Testis (tissue), 2 donors: ENCODE measurements at regions not wholly inside any gene's neighbourhood (a gene's known extent, or its start where the extent isn't known, plus 50 kb on each side); places are given as distances from the start of the nearest gene placed in this dataset.

Experiments used
- DNase-seq: peaks from one replicate; pipeline ENCODE4 v3.0.0-alpha.2; 2019
- H3K27ac ChIP-seq, 2 donors: fragments of 200-600 bp; sonication (generic); one replicate each; pipeline ENCODE4 v1.5.1; 2019
- H3K27me3 ChIP-seq: fragments of 200-600 bp; sonication (generic); one replicate; pipeline ENCODE4 v1.5.1; 2019
- H3K36me3 ChIP-seq: fragments of 200-600 bp; sonication (generic); one replicate; pipeline ENCODE4 v1.5.1; 2017; ENCODE audit warnings: low read depth; ENCODE audit errors: missing control alignments
- H3K4me1 ChIP-seq: fragments of 200-600 bp; sonication (generic); one replicate; pipeline ENCODE4 v1.5.1; 2019
- H3K4me3 ChIP-seq, 2 donors: fragments of 200-600 bp; sonication (generic); one replicate each; pipeline ENCODE4 v1.5.1; 2017 to 2019
- H3K9me3 ChIP-seq: fragments of 200-600 bp; sonication (generic); one replicate; pipeline ENCODE4 v1.5.1; 2017
- POLR2A ChIP-seq: fragments of 450-650 bp; IDR thresholded peaks from one replicate; pipeline ENCODE4 v1.6.1; 2017; ENCODE audit warnings: antibody characterized with exemption, mild to moderate bottlenecking, moderate library complexity
- WGBS, 2 donors: methylation state at CpG; one replicate each; pipeline ENCODE4 v1.1.5; 2018; 5-methylcytosine and 5-hydroxymethylcytosine counted together
- intact Hi-C: fragments of 100-400 bp; cut with DNase I; formaldehyde crosslinking; loops from one replicate; pipeline ENCODE4 v1.15.1; 2023; ENCODE audit warnings: low total_unique reads
- TF ChIP-seq, protein P1 (sequence below), 3 experiments: fragments of 450-650 bp in 2 of 3; fragments of 200-600 bp in 1 of 3; sonication (generic) in 1 of 3; IDR thresholded peaks; one replicate each; pipeline ENCODE4 v1.5.1; 2016 to 2019; ENCODE audit warnings: antibody characterized with exemption in 3 of 3, mild to moderate bottlenecking in 2 of 3, moderate library complexity in 1 of 3

- Histone ChIP-seq H3K9me3 (no peaks in the 10 kb centered on the region), H3K27me3 (no peaks in the 10 kb centered on the region), H3K27ac (no peak overlapping the region), H3K4me1 (no peaks in the 10 kb centered on the region), H3K36me3 (no peaks in the 10 kb centered on the region), H3K4me3 (no peak overlapping the region)
- intact Hi-C loops, result no loop called here
- 57 to 74% methylated on average over 4 of the region's 4 CpGs for WGBS, 2 donors
- TF ChIP-seq, protein P1, sequence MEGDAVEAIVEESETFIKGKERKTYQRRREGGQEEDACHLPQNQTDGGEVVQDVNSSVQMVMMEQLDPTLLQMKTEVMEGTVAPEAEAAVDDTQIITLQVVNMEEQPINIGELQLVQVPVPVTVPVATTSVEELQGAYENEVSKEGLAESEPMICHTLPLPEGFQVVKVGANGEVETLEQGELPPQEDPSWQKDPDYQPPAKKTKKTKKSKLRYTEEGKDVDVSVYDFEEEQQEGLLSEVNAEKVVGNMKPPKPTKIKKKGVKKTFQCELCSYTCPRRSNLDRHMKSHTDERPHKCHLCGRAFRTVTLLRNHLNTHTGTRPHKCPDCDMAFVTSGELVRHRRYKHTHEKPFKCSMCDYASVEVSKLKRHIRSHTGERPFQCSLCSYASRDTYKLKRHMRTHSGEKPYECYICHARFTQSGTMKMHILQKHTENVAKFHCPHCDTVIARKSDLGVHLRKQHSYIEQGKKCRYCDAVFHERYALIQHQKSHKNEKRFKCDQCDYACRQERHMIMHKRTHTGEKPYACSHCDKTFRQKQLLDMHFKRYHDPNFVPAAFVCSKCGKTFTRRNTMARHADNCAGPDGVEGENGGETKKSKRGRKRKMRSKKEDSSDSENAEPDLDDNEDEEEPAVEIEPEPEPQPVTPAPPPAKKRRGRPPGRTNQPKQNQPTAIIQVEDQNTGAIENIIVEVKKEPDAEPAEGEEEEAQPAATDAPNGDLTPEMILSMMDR (IDR thresholded peaks at IDR 0.05), result no peak
- TF ChIP-seq POLR2A, result no peak
- no peak for DNase-seq
Measured at GRCh38 chr10:86599729-86600128, 54.6 kb upstream of the OPN4 start.

DNA sequence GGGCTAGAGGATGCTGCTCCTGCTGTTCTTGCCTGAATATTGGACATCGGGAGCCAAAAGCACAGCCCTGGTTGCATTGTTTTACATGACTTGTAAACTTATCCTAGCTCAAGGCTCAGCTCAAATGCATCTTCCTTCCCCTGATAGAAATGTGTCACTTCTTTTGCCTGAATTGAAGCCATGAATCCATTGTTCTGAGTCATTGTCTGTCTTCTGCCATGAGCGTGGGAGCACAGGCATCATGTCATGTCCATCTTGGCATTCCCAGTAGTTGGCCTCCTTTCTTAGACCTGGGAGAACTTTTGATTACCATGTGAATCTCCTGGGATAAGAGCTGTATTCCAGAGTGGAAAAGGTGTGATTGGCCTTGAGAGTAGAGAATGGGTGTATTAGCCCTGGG lies 54.1 kb upstream of the OPN4 start:
- DNase-seq, result no peak
- Histone ChIP-seq H3K9me3 (no peaks in the 10 kb centered on the region), H3K36me3 (no peaks in the 10 kb centered on the region), H3K27ac (no peak overlapping the region), H3K27me3 (no peaks in the 10 kb centered on the region), H3K4me1 (no peaks in the 10 kb centered on the region), H3K4me3 (no peak overlapping the region)
- 81 to 98% methylated on average over 2 of the region's 2 CpGs for WGBS, 2 donors
- intact Hi-C loops, result no loop called here
- TF ChIP-seq POLR2A, result no peak
- TF ChIP-seq, protein P1 (IDR thresholded peaks at IDR 0.05), result no peak

GRCh38 chr10:86601956-86602602 lies 52.3 kb upstream of the OPN4 start:
- intact Hi-C loops, result no loop called here
- H3K9me3 ChIP-seq, result no peaks in the 10 kb centered on the region
- WGBS, 2 donors, result 84 to 90% methylated on average over 3 of the region's 3 CpGs
- H3K4me1 ChIP-seq, result no peaks in the 10 kb centered on the region
- no peak for TF ChIP-seq POLR2A
- TF ChIP-seq, protein P1 (IDR thresholded peaks at IDR 0.05), result no peak
- no peaks in the 10 kb centered on the region for H3K27me3 ChIP-seq
- H3K4me3 ChIP-seq, result no peak overlapping the region
- no peaks in the 10 kb centered on the region for H3K36me3 ChIP-seq
- no peak for DNase-seq
- H3K27ac ChIP-seq, result no peak overlapping the region

GRCh38 chr10:86603256-86603655 lies 51.1 kb upstream of the OPN4 start:
- TF ChIP-seq, protein P1 (IDR thresholded peaks at IDR 0.05), result no peak
- no peak for TF ChIP-seq POLR2A
- Histone ChIP-seq H3K36me3 (no peaks in the 10 kb centered on the region), H3K4me3 (no peak overlapping the region), H3K9me3 (no peaks in the 10 kb centered on the region), H3K4me1 (no peaks in the 10 kb centered on the region), H3K27ac (no peak overlapping the region), H3K27me3 (no peaks in the 10 kb centered on the region)
- DNase-seq, result no peak
- intact Hi-C loops, result no loop called here
- 87% methylated on average over 4 of the region's 4 CpGs for WGBS, 2 donors
